ENCODE measurements at regions not wholly inside any gene's neighbourhood (a gene's known extent, or its start where the extent isn't known, plus 50 kb on each side); places are given as distances from the start of the nearest gene placed in this dataset.
A peak's percentile ranks its signal among the peaks of the same experiment; 100 is the strongest.

- DNase-seq, result no peak
Observed at GRCh38 chr18:43651057-43651456, 373.8 kb upstream of the SYT4 start.

- DNase-seq, result no peak
Observed at GRCh38 chr18:43656547-43656946, 379.3 kb upstream of the SYT4 start.

- peak; percentile 24 for DNase-seq
Observed at GRCh38 chr18:43661570-43661969, 384.3 kb upstream of the SYT4 start.

GRCh38 chr18:43662657-43663056, 385.4 kb upstream of the SYT4 start:
- no peak for DNase-seq

- no peak for DNase-seq
Observed at GRCh38 chr18:43663159-43663558, 385.9 kb upstream of the SYT4 start.

- DNase-seq, result no peak
Observed at GRCh38 chr18:43664487-43665008, 387.3 kb upstream of the SYT4 start.

- no peak for DNase-seq
Observed at GRCh38 chr18:43665105-43665788, 388.0 kb upstream of the SYT4 start.

- no peak for DNase-seq
Observed at GRCh38 chr18:43668866-43669265, 391.6 kb upstream of the SYT4 start.

GRCh38 chr18:43671431-43671830, 394.1 kb upstream of the SYT4 start:
- no peak for DNase-seq

- DNase-seq, result no peak
Observed at GRCh38 chr18:43680096-43680495, 402.8 kb upstream of the SYT4 start.

- no peak for DNase-seq
Observed at GRCh38 chr18:43681661-43682060, 404.4 kb upstream of the SYT4 start.

GRCh38 chr18:43682196-43682595, 404.9 kb upstream of the SYT4 start:
- DNase-seq, result no peak

GRCh38 chr18:43686709-43687108, 409.4 kb upstream of the SYT4 start:
- no peak for DNase-seq

- no peak for DNase-seq
Observed at GRCh38 chr18:43692099-43692690, 414.9 kb upstream of the SYT4 start.

- no peak for DNase-seq
Observed at GRCh38 chr18:43702399-43702798, 425.1 kb upstream of the SYT4 start.

GRCh38 chr18:43703050-43703449, 425.8 kb upstream of the SYT4 start:
- DNase-seq, result no peak

GRCh38 chr18:43705850-43706249, 428.6 kb upstream of the SYT4 start:
- no peak for DNase-seq

- DNase-seq, result no peak
Observed at GRCh38 chr18:43710135-43710534, 432.8 kb upstream of the SYT4 start.

- DNase-seq, result no peak
Observed at GRCh38 chr18:43714343-43715010, 437.2 kb upstream of the SYT4 start.

GRCh38 chr18:43719267-43719795, 442.0 kb upstream of the SYT4 start:
- DNase-seq, result no peak

- no peak for DNase-seq
Observed at GRCh38 chr18:43720041-43720440, 442.8 kb upstream of the SYT4 start.

GRCh38 chr18:43735570-43735969, 458.3 kb upstream of the SYT4 start:
- DNase-seq, result no peak

- DNase-seq, result no peak
Observed at GRCh38 chr18:43744960-43745745, 467.9 kb upstream of the SYT4 start.
